ENCODE measurements at regions not wholly inside any gene's neighbourhood (a gene's known extent, or its start where the extent isn't known, plus 50 kb on each side); places are given as distances from the start of the nearest gene placed in this dataset.

DNA sequence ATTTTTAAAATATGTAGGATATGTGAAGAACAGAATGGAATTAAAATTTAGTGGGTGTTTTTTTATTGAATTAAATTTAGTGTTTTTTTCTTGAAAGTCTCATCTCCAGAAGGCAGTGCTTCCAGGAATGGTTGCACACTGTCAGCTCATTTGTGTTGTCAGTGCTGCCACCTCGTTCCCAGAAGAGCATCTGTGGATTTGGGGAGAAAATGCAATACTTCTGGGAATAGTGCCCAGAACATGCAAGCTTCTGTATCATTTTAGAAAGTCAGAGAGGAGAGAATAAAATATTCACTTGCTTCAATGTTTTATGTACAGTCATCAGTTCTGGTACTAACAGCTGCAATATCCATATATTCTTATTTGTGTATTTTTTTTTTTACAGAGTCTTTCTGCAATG lies 608.8 kb downstream of the PCDH7 start:
- ChIA-PET CTCF (no interaction called here), POLR2A (ENCODE audit: low non-redundant PET) (no interaction called here)
- no peaks in the 10 kb centered on the region for H3K27me3 ChIP-seq (replicated peaks; ENCODE audit: insufficient read depth, low read depth, low read length, poor library complexity)
- intact Hi-C loops (cut with micrococcal nuclease; ENCODE audit: unreplicated experiment), result no loop called here
- H3K36me3 ChIP-seq (ENCODE audit: insufficient read depth, low read length, poor library complexity, severe bottlenecking), result no peaks in the 10 kb centered on the region
- H3K9me3 ChIP-seq (ENCODE audit: low read depth, low read length, poor library complexity, severe bottlenecking), result no peaks in the 10 kb centered on the region
- H3K27ac ChIP-seq (ENCODE audit: low read depth, low read length, poor library complexity, severe bottlenecking), result no peak overlapping the region
- no peak for DNase-seq (ENCODE audit: low spot score)
- H3K4me3 ChIP-seq (ENCODE audit: low read depth, low read length, poor library complexity, severe bottlenecking), result no peak overlapping the region
- no TSS peak for BruUV-seq (replicated peaks)
- no peaks in the 10 kb centered on the region for H3K4me1 ChIP-seq (ENCODE audit: insufficient read depth, low read length, poor library complexity, severe bottlenecking)
- TF ChIP-seq EZH2 (IDR thresholded peaks at IDR 0.05; ENCODE audit: borderline replicate concordance, low read depth, low read length, poor library complexity, severe bottlenecking), result no peak

GRCh38 chr4:31334086-31334910 lies 614.1 kb downstream of the PCDH7 start:
- CTCF ChIA-PET, result no interaction called here
- BruUV-seq (replicated peaks), result no TSS peak

DNA sequence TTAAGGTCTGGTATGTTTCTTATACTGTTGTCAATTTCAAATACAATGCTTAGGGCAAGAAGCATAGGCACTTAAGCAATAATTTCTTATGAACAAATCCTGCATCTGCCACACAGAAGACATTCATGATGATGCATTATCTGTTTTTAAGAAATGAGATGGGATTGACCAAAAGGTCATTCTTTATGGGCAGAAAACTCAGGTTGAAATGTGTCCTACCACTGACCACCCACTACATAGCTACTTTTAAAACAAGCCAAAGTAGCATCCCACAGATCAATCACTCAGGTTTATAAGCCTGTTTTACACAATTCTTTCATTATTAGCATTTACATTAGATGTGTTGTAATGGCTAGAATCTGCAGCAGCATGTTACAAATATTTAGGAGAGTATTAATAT lies 617.8 kb downstream of the PCDH7 start:
- POLR2A ChIA-PET (ENCODE audit: low non-redundant PET), result no interaction called here
- H3K27ac ChIP-seq (ENCODE audit: low read depth, low read length, poor library complexity, severe bottlenecking), result no peak overlapping the region

More at GRCh38 chr4:31334086-31334910, 614.1 kb downstream of the PCDH7 start:
- intact Hi-C loops (cut with micrococcal nuclease; ENCODE audit: unreplicated experiment), result no loop called here
- H3K9me3 ChIP-seq (ENCODE audit: low read depth, low read length, poor library complexity, severe bottlenecking), result no peaks in the 10 kb centered on the region
- no peak overlapping the region for H3K27ac ChIP-seq (ENCODE audit: low read depth, low read length, poor library complexity, severe bottlenecking)
- H3K27me3 ChIP-seq (replicated peaks; ENCODE audit: insufficient read depth, low read depth, low read length, poor library complexity), result no peaks in the 10 kb centered on the region
- no peaks in the 10 kb centered on the region for H3K4me1 ChIP-seq (ENCODE audit: insufficient read depth, low read length, poor library complexity, severe bottlenecking)
- TF ChIP-seq EZH2 (IDR thresholded peaks at IDR 0.05; ENCODE audit: borderline replicate concordance, low read depth, low read length, poor library complexity, severe bottlenecking) (no peak), CTCF (conservative IDR thresholded peaks at IDR 0.05; ENCODE audit: low read depth, low read length) (no peak)
- H3K36me3 ChIP-seq (ENCODE audit: insufficient read depth, low read length, poor library complexity, severe bottlenecking), result no peaks in the 10 kb centered on the region
- H3K4me3 ChIP-seq (ENCODE audit: low read depth, low read length, poor library complexity, severe bottlenecking), result no peak overlapping the region
- POLR2A ChIA-PET (ENCODE audit: low non-redundant PET), result no interaction called here
- DNase-seq (ENCODE audit: low spot score), result no peak

More for the DNA sequence above, 617.8 kb downstream of the PCDH7 start:
- Histone ChIP-seq H3K4me3 (ENCODE audit: low read depth, low read length, poor library complexity, severe bottlenecking) (no peak overlapping the region), H3K36me3 (ENCODE audit: insufficient read depth, low read length, poor library complexity, severe bottlenecking) (no peaks in the 10 kb centered on the region), H3K4me1 (ENCODE audit: insufficient read depth, low read length, poor library complexity, severe bottlenecking) (no peaks in the 10 kb centered on the region), H3K9me3 (ENCODE audit: low read depth, low read length, poor library complexity, severe bottlenecking) (peaks cover 9% of the 10 kb centered on the region), H3K27me3 (replicated peaks; ENCODE audit: insufficient read depth, low read depth, low read length, poor library complexity) (no peaks in the 10 kb centered on the region)
- no peak for TF ChIP-seq EZH2 (IDR thresholded peaks at IDR 0.05; ENCODE audit: borderline replicate concordance, low read depth, low read length, poor library complexity, severe bottlenecking)
- no peak for TF ChIP-seq CTCF (conservative IDR thresholded peaks at IDR 0.05; ENCODE audit: low read depth, low read length)
- intact Hi-C loops (cut with micrococcal nuclease; ENCODE audit: unreplicated experiment), result no loop called here
- CTCF ChIA-PET, result no interaction called here
- DNase-seq (ENCODE audit: low spot score), result no peak
- no TSS peak for BruUV-seq (replicated peaks)
